B cell (primary cell): ENCODE measurements at regions not wholly inside any gene's neighbourhood (a gene's known extent, or its start where the extent isn't known, plus 50 kb on each side); places are given as distances from the start of the nearest gene placed in this dataset.

ENCODE experiments used
- ATAC-seq: fragments of 200-7000 bp; cut with Tn5 transposase; one replicate; pipeline ENCODE4 v1.10.0; 2021; ENCODE audit warnings: low read depth, mild to moderate bottlenecking, moderate number of reproducible peaks, moderate library complexity
- CTCF ChIA-PET: fragments of 350-600 bp; sonication (Branson Sonifier 250); formaldehyde crosslinking; loops from one replicate; lab custom pipeline; 2021; ENCODE audit warnings: antibody characterized with exemption, inconsistent platforms; lab: Charles Lee
- POLR2A ChIA-PET: fragments of 350-600 bp; sonication (Branson Sonifier 250); formaldehyde crosslinking; loops from one replicate; lab custom pipeline; 2021; ENCODE audit warnings: antibody characterized with exemption; lab: Charles Lee
- DNase-seq: peaks from one replicate; pipeline ENCODE4 v3.0.0; 2013
- H2AFZ ChIP-seq: 2 replicates; pipeline ENCODE4 v1.6.1; 2012; ENCODE audit warnings: mild to moderate bottlenecking, low read depth, low read length; ENCODE audit not compliant: insufficient read depth, poor library complexity, severe bottlenecking
- H3K27ac ChIP-seq, 2 donors: 1 replicate in 1 of 2; 2 replicates in 1 of 2; pipeline ENCODE4 v1.5.1; 2012 to 2013; ENCODE audit warnings: low read length in 2 of 2, mild to moderate bottlenecking in 2 of 2, moderate library complexity in 1 of 2
- H3K27me3 ChIP-seq, 4 experiments: fragments of 200-600 bp in 1 of 4; sonication (generic) in 1 of 4; replicated peaks in 1 of 4; 1 replicate in 2 of 4; 2 replicates in 2 of 4; pipeline versions ENCODE4 v1.6.1 to v1.7.0; 2013 to 2016; ENCODE audit warnings: low read length in 3 of 4, mild to moderate bottlenecking in 2 of 4, mixed read lengths in 1 of 4, moderate library complexity in 1 of 4; ENCODE audit not compliant: insufficient read depth in 4 of 4, control insufficient read depth in 3 of 4; ENCODE audit errors: control extremely low read depth in 1 of 4
- H3K36me3 ChIP-seq, 2 experiments: replicated peaks in 1 of 2; 1 replicate in 1 of 2; 2 replicates in 1 of 2; pipeline versions ENCODE4 v1.6.1 to v1.7.1; 2013; ENCODE audit warnings: low read length in 1 of 2; ENCODE audit not compliant: insufficient read depth in 2 of 2, control insufficient read depth in 1 of 2; ENCODE audit errors: control extremely low read depth in 1 of 2, extremely low read depth in 1 of 2
- H3K4me1 ChIP-seq, 2 donors: fragments of 200-600 bp in 1 of 2; sonication (generic) in 1 of 2; 1 replicate in 1 of 2; 2 replicates in 1 of 2; pipeline versions ENCODE4 v1.5.1 to v1.6.1; 2013 to 2017; ENCODE audit warnings: low read length in 2 of 2; ENCODE audit not compliant: control insufficient read depth in 2 of 2, insufficient read depth in 2 of 2
- H3K4me2 ChIP-seq: replicated peaks from 2 replicates; pipeline ENCODE3; 2012; ENCODE audit warnings: mild to moderate bottlenecking, low read depth, low read length; ENCODE audit not compliant: poor library complexity, severe bottlenecking
- H3K4me3 ChIP-seq, 5 experiments: fragments of 200-600 bp in 1 of 5; sonication (generic) in 1 of 5; 1 replicate in 3 of 5; 2 replicates in 2 of 5; pipeline versions ENCODE4 v1.5.1 to v1.7.0; 2011 to 2016; ENCODE audit warnings: low read length in 4 of 5, mild to moderate bottlenecking in 4 of 5, low read depth in 2 of 5, control low read depth in 1 of 5, moderate library complexity in 1 of 5; ENCODE audit not compliant: insufficient read depth in 1 of 5; ENCODE audit errors: control extremely low read depth in 1 of 5, extremely low read depth in 1 of 5
- H3K79me2 ChIP-seq: fragments of 200-600 bp; sonication (generic); one replicate; pipeline ENCODE4 v1.6.0; 2016; ENCODE audit warnings: low read length; ENCODE audit not compliant: control insufficient read depth, insufficient read depth
- H3K9ac ChIP-seq: fragments of 200-600 bp; sonication (generic); 2 replicates; pipeline ENCODE4 v1.6.1; 2017; ENCODE audit warnings: mild to moderate bottlenecking, low read length, moderate library complexity
- H3K9me3 ChIP-seq, 3 donors: one replicate each; pipeline versions ENCODE4 v1.6.1 to v1.7.1; 2013; ENCODE audit warnings: low read length in 2 of 3; ENCODE audit not compliant: control insufficient read depth in 2 of 3, insufficient read depth in 1 of 3; ENCODE audit errors: control extremely low read depth in 1 of 3
- H4K20me1 ChIP-seq: 2 replicates; pipeline ENCODE4 v1.6.0; 2012; ENCODE audit warnings: mild to moderate bottlenecking, low read length; ENCODE audit not compliant: insufficient read depth, control insufficient read depth, poor library complexity, severe bottlenecking
- H3K27ac Mint-ChIP-seq: one replicate; pipeline ENCODE4 v1.8.0; 2021; ENCODE audit warnings: mixed read lengths
- H3K27me3 Mint-ChIP-seq: one replicate; pipeline ENCODE4 v1.8.0; 2021; ENCODE audit warnings: mixed read lengths
- H3K4me1 Mint-ChIP-seq: one replicate; pipeline ENCODE4 v1.8.0; 2021; ENCODE audit warnings: mixed read lengths
- H3K4me3 Mint-ChIP-seq: one replicate; pipeline ENCODE4 v1.8.0; 2021; ENCODE audit warnings: mixed read lengths
- H3K9me3 Mint-ChIP-seq: one replicate; pipeline ENCODE4 v1.8.0; 2022; ENCODE audit warnings: mixed read lengths; ENCODE audit not compliant: insufficient read depth
- EZH2 ChIP-seq: IDR thresholded peaks from 2 replicates; pipeline ENCODE4 v1.6.1; 2012; ENCODE audit warnings: borderline replicate concordance, low read depth, mild to moderate bottlenecking, moderate library complexity, low read length; ENCODE audit not compliant: insufficient read depth, poor library complexity, severe bottlenecking
- whole genome bisulfite sequencing: methylation state at CpG from one replicate; pipeline ENCODE4 v1.1.5; 2013; ENCODE audit warnings: missing lambda C conversion rate; ENCODE audit not compliant: insufficient coverage; 5-methylcytosine and 5-hydroxymethylcytosine counted together
- intact Hi-C: fragments of 100-400 bp; cut with micrococcal nuclease; formaldehyde crosslinking; loops from one replicate; pipeline ENCODE4 v1.10.0; 2022
- TF ChIP-seq, protein P1 (sequence below): fragments of 200-600 bp; IDR thresholded peaks from one replicate; pipeline ENCODE4 v1.8.0; 2022; ENCODE audit warnings: antibody characterized with exemption, mild to moderate bottlenecking

GRCh38 chr20:50317116-50317515 is 126.5 kb downstream of the CEBPB start:
- Mint-ChIP-seq H3K9me3 (peaks cover 3% of the 10 kb centered on the region), H3K4me3 (no peak overlapping the region), H3K27ac (no peak overlapping the region), H3K4me1 (no peaks in the 10 kb centered on the region), H3K27me3 (peaks cover 46% of the 10 kb centered on the region)
- POLR2A ChIA-PET, result no interaction called here
- no peak overlapping the region for H3K4me3 ChIP-seq
- ATAC-seq, result no peak
- H3K27ac ChIP-seq, result no peak overlapping the region
- H2AFZ ChIP-seq, result no peak overlapping the region
- peaks cover 0 to 8% (median 0%) of the 10 kb centered on the region in 4 experiments for H3K27me3 ChIP-seq
- no peak overlapping the region for H3K4me2 ChIP-seq
- H3K4me1 ChIP-seq, result no peaks in the 10 kb centered on the region
- CTCF ChIA-PET, result no interaction called here
- H3K9me3 ChIP-seq, result no peaks in the 10 kb centered on the region
- 86% methylated on average over 7 of the region's 7 CpGs for WGBS
- no peak overlapping the region for H3K9ac ChIP-seq
- TF ChIP-seq, protein P1, sequence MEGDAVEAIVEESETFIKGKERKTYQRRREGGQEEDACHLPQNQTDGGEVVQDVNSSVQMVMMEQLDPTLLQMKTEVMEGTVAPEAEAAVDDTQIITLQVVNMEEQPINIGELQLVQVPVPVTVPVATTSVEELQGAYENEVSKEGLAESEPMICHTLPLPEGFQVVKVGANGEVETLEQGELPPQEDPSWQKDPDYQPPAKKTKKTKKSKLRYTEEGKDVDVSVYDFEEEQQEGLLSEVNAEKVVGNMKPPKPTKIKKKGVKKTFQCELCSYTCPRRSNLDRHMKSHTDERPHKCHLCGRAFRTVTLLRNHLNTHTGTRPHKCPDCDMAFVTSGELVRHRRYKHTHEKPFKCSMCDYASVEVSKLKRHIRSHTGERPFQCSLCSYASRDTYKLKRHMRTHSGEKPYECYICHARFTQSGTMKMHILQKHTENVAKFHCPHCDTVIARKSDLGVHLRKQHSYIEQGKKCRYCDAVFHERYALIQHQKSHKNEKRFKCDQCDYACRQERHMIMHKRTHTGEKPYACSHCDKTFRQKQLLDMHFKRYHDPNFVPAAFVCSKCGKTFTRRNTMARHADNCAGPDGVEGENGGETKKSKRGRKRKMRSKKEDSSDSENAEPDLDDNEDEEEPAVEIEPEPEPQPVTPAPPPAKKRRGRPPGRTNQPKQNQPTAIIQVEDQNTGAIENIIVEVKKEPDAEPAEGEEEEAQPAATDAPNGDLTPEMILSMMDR, result no peak
- intact Hi-C loops, result no loop called here
- no peaks in the 10 kb centered on the region for H4K20me1 ChIP-seq
- DNase-seq, result no peak
- H3K36me3 ChIP-seq, result no peaks in the 10 kb centered on the region
- no peaks in the 10 kb centered on the region for H3K79me2 ChIP-seq

GRCh38 chr20:50317609-50318008 is 127.0 kb downstream of the CEBPB start:
- Histone ChIP-seq H4K20me1 (no peaks in the 10 kb centered on the region), H2AFZ (no peak overlapping the region), H3K79me2 (no peaks in the 10 kb centered on the region), H3K27ac (no peak overlapping the region), H3K4me3 (no peak overlapping the region), H3K9me3 (no peaks in the 10 kb centered on the region), H3K9ac (no peak overlapping the region), H3K27me3 (peaks cover 0 to 6% (median 0%) of the 10 kb centered on the region in 4 experiments), H3K36me3 (no peaks in the 10 kb centered on the region), H3K4me1 (no peaks in the 10 kb centered on the region), H3K4me2 (no peak overlapping the region)
- ATAC-seq (no peak), DNase-seq (no peak)
- WGBS, result 82% methylated on average over 7 of the region's 7 CpGs
- peaks cover 3% of the 10 kb centered on the region for H3K9me3 Mint-ChIP-seq
- ChIA-PET CTCF (no interaction called here), POLR2A (no interaction called here)
- TF ChIP-seq, protein P1, result no peak
- TF ChIP-seq EZH2, result no peak
- peaks cover 47% of the 10 kb centered on the region for H3K27me3 Mint-ChIP-seq
- no peak overlapping the region for H3K27ac Mint-ChIP-seq
- H3K4me1 Mint-ChIP-seq, result no peaks in the 10 kb centered on the region
- intact Hi-C loops, result no loop called here
- H3K4me3 Mint-ChIP-seq, result no peak overlapping the region
